Heart right ventricle (tissue), 16 donors: ENCODE measurements at regions not wholly inside any gene's neighbourhood (a gene's known extent, or its start where the extent isn't known, plus 50 kb on each side); places are given as distances from the start of the nearest gene placed in this dataset.

Experiments used
- ATAC-seq, 8 donors: fragments of 200-7000 bp; cut with Tn5 transposase; one replicate each; pipeline ENCODE4 v1.9.1; 2020; ENCODE audit warnings: mild to moderate bottlenecking in 8 of 8, moderate library complexity in 8 of 8, moderate number of reproducible peaks in 1 of 8
- DNase-seq, 2 donors: peaks; one replicate each; pipeline ENCODE4 v3.0.0-alpha.2; 2020
- H3K27ac ChIP-seq, 10 donors: fragments of 200-600 bp; sonication (generic) in 2 of 10; one replicate each; pipeline versions ENCODE4 v1.5.0 to v1.8.0; 2020 to 2022; ENCODE audit warnings: mild to moderate bottlenecking in 3 of 10
- H3K27me3 ChIP-seq, 7 donors: fragments of 200-600 bp; one replicate each; pipeline ENCODE4 v1.8.0; 2021 to 2022; ENCODE audit warnings: mild to moderate bottlenecking in 2 of 7
- H3K36me3 ChIP-seq, 9 donors: fragments of 200-600 bp; sonication (generic) in 1 of 9; one replicate each; pipeline versions ENCODE4 v1.5.0 to v1.8.0; 2020 to 2022; ENCODE audit warnings: mild to moderate bottlenecking in 2 of 9
- H3K4me1 ChIP-seq, 9 donors: fragments of 200-600 bp; sonication (generic) in 1 of 9; one replicate each; pipeline versions ENCODE4 v1.5.0 to v1.8.0; 2020 to 2022; ENCODE audit warnings: mild to moderate bottlenecking in 4 of 9
- H3K4me3 ChIP-seq, 10 donors: fragments of 200-600 bp; sonication (generic) in 2 of 10; one replicate each; pipeline versions ENCODE4 v1.5.0 to v1.8.0; 2020 to 2022; ENCODE audit warnings: mild to moderate bottlenecking in 7 of 10, moderate library complexity in 2 of 10
- H3K9me3 ChIP-seq, 11 donors: fragments of 200-600 bp in 10 of 11; sonication (generic) in 2 of 11; one replicate each; pipeline versions ENCODE4 v1.5.0 to v1.8.0; 2013 to 2022; ENCODE audit warnings: mild to moderate bottlenecking in 2 of 11, control low read depth in 1 of 11, moderate library complexity in 1 of 11
- WGBS, 2 donors: extraction: QIAGEN DNeasy Blood & Tissue Kit; methylation state at CpG; one replicate each; pipeline ENCODE4 v1.1.7; 2013; ENCODE audit warnings: inconsistent platforms in 1 of 2; 5-methylcytosine and 5-hydroxymethylcytosine counted together
- intact Hi-C, 10 donors: fragments of 100-400 bp; cut with DNase I; formaldehyde crosslinking; loops; one replicate each; pipeline versions ENCODE4 v1.11.1 to v1.14.2; 2022
- TF ChIP-seq, protein P1 (sequence below), 9 donors: fragments of 200-600 bp; sonication (generic) in 2 of 9; IDR thresholded peaks; one replicate each; pipeline versions ENCODE4 v1.5.0 to v1.8.0; 2021 to 2022; ENCODE audit warnings: antibody characterized with exemption in 9 of 9, mild to moderate bottlenecking in 5 of 9, moderate library complexity in 1 of 9
- donor health status: Arrhythmogenic right ventricular cardiomyopathy.
- donor health status: ischemic (EF 13 %, LVEDD 7.1; RV severe dilation, severe dysfunction).
- donor health status: healthy with polysubstance abuse.
- donor health status: DM: no; HTN: yes; CAD: no.
- donor health status: DM: no; HTN: no; CAD: no.
- donor health status: ischemic (EF 25% LVEDD 6.9; RV normal size, moderate dysfunction).
- donor health status: ischemic (EF 25% LVEDD 5.7; RV mildly dilated, moderate dysfunction).
- donor health status: healthy.
- donor health status: DM: yes; HTN: yes; CAD: no.
- donor health status: Ischemic cardiomyopathy.
- donor health status: ischemic (EF 35%, LVEDD 5.7; RV mildly dilated, moderate dysfunction).
- donor health status: nonischemic (EF 11% LVEDD 7.7; RV severe dilation, severe dysfunction).
- donor health status: DM: yes; HTN: yes; CAD: no.
- donor health status: PGD.
- donor health status: ischemic (EF 29% LVEDD 5.4; RV normal size, mild dysfunction).
- donor health status: nonischemic (EF 23%, LVEDD 6.1; RV moderate dilation, normal function).

- Histone ChIP-seq H3K4me3 (no peak overlapping the region), H3K4me1 (no peaks in the 10 kb centered on the region), H3K27ac (no peak overlapping the region), H3K9me3 (peaks cover 0 to 3% (median 0%) of the 10 kb centered on the region in 11 donors), H3K27me3 (no peaks in the 10 kb centered on the region), H3K36me3 (no peaks in the 10 kb centered on the region)
- 44 to 50% methylated on average over 4 of the region's 4 CpGs for WGBS, 2 donors
- TF ChIP-seq, protein P1, sequence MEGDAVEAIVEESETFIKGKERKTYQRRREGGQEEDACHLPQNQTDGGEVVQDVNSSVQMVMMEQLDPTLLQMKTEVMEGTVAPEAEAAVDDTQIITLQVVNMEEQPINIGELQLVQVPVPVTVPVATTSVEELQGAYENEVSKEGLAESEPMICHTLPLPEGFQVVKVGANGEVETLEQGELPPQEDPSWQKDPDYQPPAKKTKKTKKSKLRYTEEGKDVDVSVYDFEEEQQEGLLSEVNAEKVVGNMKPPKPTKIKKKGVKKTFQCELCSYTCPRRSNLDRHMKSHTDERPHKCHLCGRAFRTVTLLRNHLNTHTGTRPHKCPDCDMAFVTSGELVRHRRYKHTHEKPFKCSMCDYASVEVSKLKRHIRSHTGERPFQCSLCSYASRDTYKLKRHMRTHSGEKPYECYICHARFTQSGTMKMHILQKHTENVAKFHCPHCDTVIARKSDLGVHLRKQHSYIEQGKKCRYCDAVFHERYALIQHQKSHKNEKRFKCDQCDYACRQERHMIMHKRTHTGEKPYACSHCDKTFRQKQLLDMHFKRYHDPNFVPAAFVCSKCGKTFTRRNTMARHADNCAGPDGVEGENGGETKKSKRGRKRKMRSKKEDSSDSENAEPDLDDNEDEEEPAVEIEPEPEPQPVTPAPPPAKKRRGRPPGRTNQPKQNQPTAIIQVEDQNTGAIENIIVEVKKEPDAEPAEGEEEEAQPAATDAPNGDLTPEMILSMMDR (IDR thresholded peaks at IDR 0.05) = no peak
- intact Hi-C loops = no loop called here
- ATAC-seq = no peak
- no peak for DNase-seq
Observed at GRCh38 chr4:59400334-59400733, 1799.8 kb upstream of the ADGRL3 start.

DNA sequence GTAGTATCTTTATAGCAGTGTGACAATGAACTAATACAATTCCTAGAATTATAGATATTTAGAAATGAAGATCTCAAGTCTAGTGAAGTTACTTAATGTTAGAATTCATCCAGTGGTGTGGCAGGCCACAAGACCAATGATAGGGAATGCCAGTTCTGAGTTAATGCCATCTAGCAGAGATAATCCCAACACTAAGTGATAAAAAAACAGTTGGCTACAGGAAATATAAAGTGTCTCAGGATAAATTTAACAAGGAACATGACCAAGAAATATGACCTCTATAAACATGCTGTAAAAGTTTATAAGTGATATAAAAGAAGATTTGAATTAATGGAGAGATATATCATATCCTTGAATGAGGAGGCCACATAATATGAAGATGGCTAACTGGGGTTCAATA, 1790.5 kb upstream of the ADGRL3 start:
- no peak for ATAC-seq
- Histone ChIP-seq H3K27ac (no peak overlapping the region), H3K27me3 (no peaks in the 10 kb centered on the region), H3K9me3 (peaks cover 0 to 14% (median 0%) of the 10 kb centered on the region in 11 donors), H3K4me3 (no peak overlapping the region), H3K4me1 (no peaks in the 10 kb centered on the region), H3K36me3 (no peaks in the 10 kb centered on the region)
- intact Hi-C loops = no loop called here
- TF ChIP-seq, protein P1 (IDR thresholded peaks at IDR 0.05) = no peak
- DNase-seq = no peak

GRCh38 chr4:59412739-59413138, 1787.4 kb upstream of the ADGRL3 start:
- no peak overlapping the region for H3K4me3 ChIP-seq
- ATAC-seq (no peak), DNase-seq (no peak)
- H3K9me3 ChIP-seq = peaks cover 0 to 12% (median 0%) of the 10 kb centered on the region in 11 donors
- TF ChIP-seq, protein P1 (IDR thresholded peaks at IDR 0.05) = no peak
- H3K4me1 ChIP-seq = no peaks in the 10 kb centered on the region
- no peaks in the 10 kb centered on the region for H3K36me3 ChIP-seq
- 46 to 62% methylated on average over 5 of the region's 5 CpGs for WGBS, 2 donors
- H3K27me3 ChIP-seq = no peaks in the 10 kb centered on the region
- no peak overlapping the region for H3K27ac ChIP-seq
- intact Hi-C loops = no loop called here

DNA sequence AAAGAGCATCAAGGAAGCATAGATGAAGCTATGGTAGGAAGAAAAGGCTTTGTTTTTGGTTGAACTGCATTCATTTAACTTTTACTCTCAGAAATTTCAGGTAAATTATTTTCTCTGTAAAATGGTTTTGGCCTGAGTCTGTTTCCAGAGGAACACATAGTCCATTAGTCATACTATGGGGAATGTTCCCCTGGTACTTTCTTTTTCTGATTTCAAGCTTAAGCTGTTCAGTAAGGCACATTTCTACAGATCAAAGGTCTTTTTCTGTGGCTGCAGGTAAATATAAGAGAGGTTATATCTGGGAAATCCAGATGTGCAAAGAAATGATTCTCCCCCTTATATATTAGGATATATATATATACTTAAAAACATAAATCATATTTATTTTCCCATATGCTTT, 1744.4 kb upstream of the ADGRL3 start:
- Histone ChIP-seq H3K27ac (no peak overlapping the region), H3K27me3 (no peaks in the 10 kb centered on the region), H3K4me3 (no peak overlapping the region), H3K9me3 (peaks cover 0 to 12% (median 0%) of the 10 kb centered on the region in 11 donors), H3K36me3 (no peaks in the 10 kb centered on the region), H3K4me1 (no peaks in the 10 kb centered on the region)
- TF ChIP-seq, protein P1 (IDR thresholded peaks at IDR 0.05) = no peak
- intact Hi-C loops = no loop called here
- no peak for DNase-seq
- ATAC-seq = no peak

DNA sequence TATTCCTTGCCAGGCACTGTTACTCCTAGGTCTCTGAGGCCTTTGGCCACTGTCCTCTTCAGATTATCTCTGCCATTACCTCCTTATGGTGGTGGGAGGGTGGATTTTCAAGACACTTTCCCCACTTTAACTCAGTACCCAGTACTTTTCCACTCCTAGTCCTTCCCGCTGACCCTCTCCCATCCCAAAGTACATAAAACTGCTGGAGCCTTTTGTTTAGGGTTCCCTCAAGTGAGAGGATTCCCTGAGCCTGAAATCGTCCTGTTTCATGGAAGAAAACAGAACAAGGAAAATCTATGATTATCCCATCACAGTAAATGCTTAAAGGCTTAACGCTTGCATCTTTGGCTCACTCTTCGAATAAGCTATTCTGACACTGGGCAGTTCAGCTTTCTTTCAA, 1742.5 kb upstream of the ADGRL3 start:
- 80 to 85% methylated on average over 4 of the region's 4 CpGs for WGBS, 2 donors
- no peak for ATAC-seq
- TF ChIP-seq, protein P1 (IDR thresholded peaks at IDR 0.05) = no peak

More for the DNA sequence above, 1742.5 kb upstream of the ADGRL3 start:
- Histone ChIP-seq H3K4me1 (no peaks in the 10 kb centered on the region), H3K36me3 (no peaks in the 10 kb centered on the region), H3K27me3 (no peaks in the 10 kb centered on the region), H3K4me3 (no peak overlapping the region), H3K9me3 (peaks cover 0 to 12% (median 0%) of the 10 kb centered on the region in 11 donors), H3K27ac (no peak overlapping the region)
- no peak for DNase-seq
- intact Hi-C loops = no loop called here
